GM19395 (cell line): ENCODE measurements at regions not wholly inside any gene's neighbourhood (a gene's known extent, or its start where the extent isn't known, plus 50 kb on each side); places are given as distances from the start of the nearest gene placed in this dataset.
"Not testable (repeated sequence)": the region's sequence is repeated elsewhere in the genome, so short reads cannot be mapped to it uniquely, and the experiment has no call there.

Experiments
- ATAC-seq: cut with Tn5 transposase; IDR thresholded peaks from one replicate; pipeline ENCODE4 v1.9.1; 2021; ENCODE audit warnings: mild to moderate bottlenecking, moderate library complexity; ENCODE audit not compliant: unreplicated experiment

GRCh38 chrX:85543866-85544265 lies 164.4 kb upstream of the POF1B start:
- ATAC-seq, result no peak

- ATAC-seq, result not testable (repeated sequence)
Measured at GRCh38 chrX:85529141-85529540, 149.7 kb upstream of the POF1B start.

GRCh38 chrX:85517994-85518718 lies 138.7 kb upstream of the POF1B start:
- ATAC-seq, result no peak

- ATAC-seq, result no peak
Measured at GRCh38 chrX:85516131-85516530, 136.7 kb upstream of the POF1B start.

- ATAC-seq, result no peak
Measured at GRCh38 chrX:85506871-85507270, 127.4 kb upstream of the POF1B start.

- no peak for ATAC-seq
Measured at GRCh38 chrX:85505801-85506200, 126.3 kb upstream of the POF1B start.

- ATAC-seq, result no peak
Measured at GRCh38 chrX:85504381-85504780, 124.9 kb upstream of the POF1B start.

GRCh38 chrX:85503258-85504158 lies 124.0 kb upstream of the POF1B start:
- no peak for ATAC-seq

- ATAC-seq, result no peak
Measured at GRCh38 chrX:85501349-85501748, 121.9 kb upstream of the POF1B start.

GRCh38 chrX:85499400-85499799 lies 119.9 kb upstream of the POF1B start:
- no peak for ATAC-seq

- no peak for ATAC-seq
Measured at GRCh38 chrX:85493821-85494220, 114.4 kb upstream of the POF1B start.

GRCh38 chrX:85454295-85454694 lies 74.8 kb upstream of the POF1B start:
- ATAC-seq, result no peak

- no peak for ATAC-seq
Measured at GRCh38 chrX:85444613-85445012, 65.1 kb upstream of the POF1B start.
